ENCODE measurements at regions not wholly inside any gene's neighbourhood (a gene's known extent, or its start where the extent isn't known, plus 50 kb on each side); places are given as distances from the start of the nearest gene placed in this dataset.

- Mint-ChIP-seq H3K27me3 (ENCODE audit: unreplicated experiment) (no peaks in the 10 kb centered on the region), H3K4me3 (ENCODE audit: unreplicated experiment) (no peak overlapping the region), H3K4me1 (ENCODE audit: unreplicated experiment) (no peaks in the 10 kb centered on the region), H3K36me3 (ENCODE audit: unreplicated experiment) (no peaks in the 10 kb centered on the region), H3K27ac (ENCODE audit: unreplicated experiment) (no peak overlapping the region), H3K9me3 (ENCODE audit: unreplicated experiment) (peaks cover 14% of the 10 kb centered on the region)
- no peak for DNase-seq (ENCODE audit: extremely low spot score, unreplicated experiment)
- no peak for TF ChIP-seq CTCF (IDR thresholded peaks at IDR 0.05)
Measured at GRCh38 chr17:33504571-33504970, 211.5 kb upstream of the ASIC2 start.

GRCh38 chr17:33506889-33507650, 214.0 kb upstream of the ASIC2 start:
- no peak overlapping the region for H3K4me3 Mint-ChIP-seq (ENCODE audit: unreplicated experiment)
- TF ChIP-seq CTCF (IDR thresholded peaks at IDR 0.05), result no peak

GRCh38 chr17:33508215-33508614, 215.1 kb upstream of the ASIC2 start:
- no peaks in the 10 kb centered on the region for H3K4me1 Mint-ChIP-seq (ENCODE audit: unreplicated experiment)
- no peak overlapping the region for H3K27ac Mint-ChIP-seq (ENCODE audit: unreplicated experiment)
- H3K36me3 Mint-ChIP-seq (ENCODE audit: unreplicated experiment), result no peaks in the 10 kb centered on the region
- DNase-seq (ENCODE audit: extremely low spot score, unreplicated experiment), result no peak
- H3K9me3 Mint-ChIP-seq (ENCODE audit: unreplicated experiment), result peaks cover 29% of the 10 kb centered on the region
- H3K27me3 Mint-ChIP-seq (ENCODE audit: unreplicated experiment), result no peaks in the 10 kb centered on the region
- no peak overlapping the region for H3K4me3 Mint-ChIP-seq (ENCODE audit: unreplicated experiment)
- no peak for TF ChIP-seq CTCF (IDR thresholded peaks at IDR 0.05)

More at GRCh38 chr17:33506889-33507650, 214.0 kb upstream of the ASIC2 start:
- no peak overlapping the region for H3K27ac Mint-ChIP-seq (ENCODE audit: unreplicated experiment)
- H3K36me3 Mint-ChIP-seq (ENCODE audit: unreplicated experiment), result no peaks in the 10 kb centered on the region
- H3K9me3 Mint-ChIP-seq (ENCODE audit: unreplicated experiment), result peaks cover 22% of the 10 kb centered on the region
- no peak for DNase-seq (ENCODE audit: extremely low spot score, unreplicated experiment)
- no peaks in the 10 kb centered on the region for H3K27me3 Mint-ChIP-seq (ENCODE audit: unreplicated experiment)
- no peaks in the 10 kb centered on the region for H3K4me1 Mint-ChIP-seq (ENCODE audit: unreplicated experiment)

- Mint-ChIP-seq H3K27me3 (ENCODE audit: unreplicated experiment) (no peaks in the 10 kb centered on the region), H3K4me3 (ENCODE audit: unreplicated experiment) (no peak overlapping the region), H3K4me1 (ENCODE audit: unreplicated experiment) (no peaks in the 10 kb centered on the region), H3K27ac (ENCODE audit: unreplicated experiment) (no peak overlapping the region), H3K36me3 (ENCODE audit: unreplicated experiment) (no peaks in the 10 kb centered on the region), H3K9me3 (ENCODE audit: unreplicated experiment) (peaks cover 29% of the 10 kb centered on the region)
- DNase-seq (ENCODE audit: extremely low spot score, unreplicated experiment), result no peak
- no peak for TF ChIP-seq CTCF (IDR thresholded peaks at IDR 0.05)
Measured at GRCh38 chr17:33509331-33509730, 216.2 kb upstream of the ASIC2 start.

GRCh38 chr17:33511670-33512069, 218.6 kb upstream of the ASIC2 start:
- no peak for TF ChIP-seq CTCF (IDR thresholded peaks at IDR 0.05)
- Mint-ChIP-seq H3K27me3 (ENCODE audit: unreplicated experiment) (no peaks in the 10 kb centered on the region), H3K36me3 (ENCODE audit: unreplicated experiment) (no peaks in the 10 kb centered on the region), H3K9me3 (ENCODE audit: unreplicated experiment) (peaks cover 25% of the 10 kb centered on the region), H3K4me1 (ENCODE audit: unreplicated experiment) (no peaks in the 10 kb centered on the region), H3K27ac (ENCODE audit: unreplicated experiment) (no peak overlapping the region), H3K4me3 (ENCODE audit: unreplicated experiment) (no peak overlapping the region)
- no peak for DNase-seq (ENCODE audit: extremely low spot score, unreplicated experiment)

Measured in osteocyte (in vitro differentiated cells).